ENCODE measurements at regions not wholly inside any gene's neighbourhood (a gene's known extent, or its start where the extent isn't known, plus 50 kb on each side); places are given as distances from the start of the nearest gene placed in this dataset.

GRCh38 chr4:157564771-157565170 lies 344.2 kb downstream of the GRIA2 start:
- TF ChIP-seq SP1 (IDR thresholded peaks at IDR 0.05) (no peak), CTCF (IDR thresholded peaks at IDR 0.05; ENCODE audit: low read depth, low read length, missing input control) (no peak), ZBTB33 (IDR thresholded peaks at IDR 0.05) (no peak), RXRA (IDR thresholded peaks at IDR 0.05) (no peak), YY1 (IDR thresholded peaks at IDR 0.05) (no peak), JUND (IDR thresholded peaks at IDR 0.05) (no peak), RAD21 (IDR thresholded peaks at IDR 0.05) (no peak), REST (IDR thresholded peaks at IDR 0.05) (no peak), MAX (IDR thresholded peaks at IDR 0.05) (no peak)
